ENCODE measurements at regions not wholly inside any gene's neighbourhood (a gene's known extent, or its start where the extent isn't known, plus 50 kb on each side); places are given as distances from the start of the nearest gene placed in this dataset.

- H3F3A ChIP-seq (ENCODE audit: insufficient read depth, low read length) = no peaks in the 10 kb centered on the region
- H3K4me1 ChIP-seq (ENCODE audit: insufficient read depth, low read length, severe bottlenecking) = no peaks in the 10 kb centered on the region
- no peaks in the 10 kb centered on the region for H3K9me3 ChIP-seq (ENCODE audit: low read length)
- H3K9ac ChIP-seq (ENCODE audit: low read length) = no peak overlapping the region
- no peaks in the 10 kb centered on the region for H3K27me3 ChIP-seq (ENCODE audit: insufficient read depth, low read length)
- no peak for TF ChIP-seq CTCF (IDR thresholded peaks at IDR 0.05; ENCODE audit: low read length)
- no peak for TF ChIP-seq EZH2 (IDR thresholded peaks at IDR 0.05; ENCODE audit: borderline replicate concordance, low read length)
- H3K79me2 ChIP-seq (ENCODE audit: insufficient read depth, low read length) = no peaks in the 10 kb centered on the region
- no peak overlapping the region for H3K27ac ChIP-seq (ENCODE audit: low read depth, low read length, poor library complexity, severe bottlenecking)
- H3K36me3 ChIP-seq (ENCODE audit: insufficient read depth, low read length) = no peaks in the 10 kb centered on the region
- H4K20me1 ChIP-seq (ENCODE audit: insufficient read depth, low read length) = no peaks in the 10 kb centered on the region
- H2AFZ ChIP-seq (ENCODE audit: low read length) = no peak overlapping the region
- H3K9me2 ChIP-seq (ENCODE audit: low read depth, low read length) = no peaks in the 10 kb centered on the region
- H3K4me3 ChIP-seq (ENCODE audit: low read depth, low read length, poor library complexity, severe bottlenecking) = no peak overlapping the region
- H3K4me2 ChIP-seq (ENCODE audit: low read length) = no peak overlapping the region
These were observed 174.5 kb downstream of the CDC5L start for GRCh38 chr6:44561832-44562665.

- Histone ChIP-seq H3K9ac (ENCODE audit: low read length) (no peak overlapping the region), H3K79me2 (ENCODE audit: insufficient read depth, low read length) (no peaks in the 10 kb centered on the region), H3K36me3 (ENCODE audit: insufficient read depth, low read length) (no peaks in the 10 kb centered on the region), H2AFZ (ENCODE audit: low read length) (no peak overlapping the region), H3K4me1 (ENCODE audit: insufficient read depth, low read length, severe bottlenecking) (no peaks in the 10 kb centered on the region), H3F3A (ENCODE audit: insufficient read depth, low read length) (no peaks in the 10 kb centered on the region), H3K27me3 (ENCODE audit: insufficient read depth, low read length) (no peaks in the 10 kb centered on the region), H3K9me2 (ENCODE audit: low read depth, low read length) (no peaks in the 10 kb centered on the region), H3K9me3 (ENCODE audit: low read length) (no peaks in the 10 kb centered on the region), H3K4me2 (ENCODE audit: low read length) (no peak overlapping the region), H3K27ac (ENCODE audit: low read depth, low read length, poor library complexity, severe bottlenecking) (no peak overlapping the region), H3K4me3 (ENCODE audit: low read depth, low read length, poor library complexity, severe bottlenecking) (no peak overlapping the region), H4K20me1 (ENCODE audit: insufficient read depth, low read length) (no peaks in the 10 kb centered on the region)
- no peak for TF ChIP-seq EZH2 (IDR thresholded peaks at IDR 0.05; ENCODE audit: borderline replicate concordance, low read length)
These were observed 175.9 kb downstream of the CDC5L start for GRCh38 chr6:44563397-44563796.

- Histone ChIP-seq H3K36me3 (ENCODE audit: insufficient read depth, low read length) (no peaks in the 10 kb centered on the region), H3K9me3 (ENCODE audit: low read length) (no peaks in the 10 kb centered on the region), H3K4me3 (ENCODE audit: low read depth, low read length, poor library complexity, severe bottlenecking) (no peak overlapping the region), H2AFZ (ENCODE audit: low read length) (no peak overlapping the region), H3K9me2 (ENCODE audit: low read depth, low read length) (no peaks in the 10 kb centered on the region), H3K4me1 (ENCODE audit: insufficient read depth, low read length, severe bottlenecking) (no peaks in the 10 kb centered on the region), H3F3A (ENCODE audit: insufficient read depth, low read length) (no peaks in the 10 kb centered on the region), H3K4me2 (ENCODE audit: low read length) (no peak overlapping the region), H3K27ac (ENCODE audit: low read depth, low read length, poor library complexity, severe bottlenecking) (no peak overlapping the region), H3K27me3 (ENCODE audit: insufficient read depth, low read length) (no peaks in the 10 kb centered on the region), H3K79me2 (ENCODE audit: insufficient read depth, low read length) (no peaks in the 10 kb centered on the region), H4K20me1 (ENCODE audit: insufficient read depth, low read length) (no peaks in the 10 kb centered on the region), H3K9ac (ENCODE audit: low read length) (no peak overlapping the region)
- TF ChIP-seq CTCF (IDR thresholded peaks at IDR 0.05; ENCODE audit: low read length) (no peak), EZH2 (IDR thresholded peaks at IDR 0.05; ENCODE audit: borderline replicate concordance, low read length) (no peak)
These were observed 177.5 kb downstream of the CDC5L start for GRCh38 chr6:44564906-44565524.

Measured in OCI-LY1 (cell line).